GM23248 (cell line): ENCODE measurements at regions not wholly inside any gene's neighbourhood (a gene's known extent, or its start where the extent isn't known, plus 50 kb on each side); places are given as distances from the start of the nearest gene placed in this dataset.

Source experiments
- EZH2 ChIP-seq: fragments of 200-600 bp; sonication (generic); IDR thresholded peaks from 2 replicates; pipeline ENCODE4 v1.6.1; 2018; ENCODE audit warnings: antibody characterized with exemption, mild to moderate bottlenecking; ENCODE audit not compliant: insufficient read depth, poor library complexity, severe bottlenecking
- EZH2phosphoT487 ChIP-seq: fragments of 200-600 bp; sonication (generic); IDR thresholded peaks from 2 replicates; pipeline ENCODE4 v1.6.1; 2018; ENCODE audit warnings: antibody characterized with exemption, moderate library complexity, mild to moderate bottlenecking, low read depth; ENCODE audit not compliant: insufficient read depth

- TF ChIP-seq EZH2 (no peak), EZH2phosphoT487 (no peak)
Measured at GRCh38 chr15:92266796-92267685, 126.6 kb upstream of the ST8SIA2 start.
